ENCODE measurements at regions not wholly inside any gene's neighbourhood (a gene's known extent, or its start where the extent isn't known, plus 50 kb on each side); places are given as distances from the start of the nearest gene placed in this dataset.

DNA sequence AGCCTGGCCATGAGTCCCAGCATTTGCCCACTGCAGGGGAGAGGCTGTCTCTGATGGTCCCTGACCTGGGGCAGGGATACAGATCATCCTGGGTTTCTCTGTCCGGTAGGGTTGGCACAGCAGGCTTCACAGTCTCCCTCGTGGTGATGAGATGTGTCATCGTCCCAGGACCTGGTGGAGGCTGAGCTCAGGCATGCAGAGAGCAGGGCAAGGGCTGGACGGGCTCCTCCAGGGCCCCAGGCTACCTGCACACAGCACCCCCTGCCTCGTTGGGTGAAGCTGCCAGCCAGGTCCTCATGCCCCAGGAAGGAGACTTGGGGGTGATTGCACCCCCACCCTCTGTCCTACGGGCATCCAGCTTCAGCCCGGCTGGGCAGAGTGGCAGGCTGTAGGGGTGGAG lies 155.8 kb upstream of the GSE1 start:
- TF ChIP-seq, protein P1, sequence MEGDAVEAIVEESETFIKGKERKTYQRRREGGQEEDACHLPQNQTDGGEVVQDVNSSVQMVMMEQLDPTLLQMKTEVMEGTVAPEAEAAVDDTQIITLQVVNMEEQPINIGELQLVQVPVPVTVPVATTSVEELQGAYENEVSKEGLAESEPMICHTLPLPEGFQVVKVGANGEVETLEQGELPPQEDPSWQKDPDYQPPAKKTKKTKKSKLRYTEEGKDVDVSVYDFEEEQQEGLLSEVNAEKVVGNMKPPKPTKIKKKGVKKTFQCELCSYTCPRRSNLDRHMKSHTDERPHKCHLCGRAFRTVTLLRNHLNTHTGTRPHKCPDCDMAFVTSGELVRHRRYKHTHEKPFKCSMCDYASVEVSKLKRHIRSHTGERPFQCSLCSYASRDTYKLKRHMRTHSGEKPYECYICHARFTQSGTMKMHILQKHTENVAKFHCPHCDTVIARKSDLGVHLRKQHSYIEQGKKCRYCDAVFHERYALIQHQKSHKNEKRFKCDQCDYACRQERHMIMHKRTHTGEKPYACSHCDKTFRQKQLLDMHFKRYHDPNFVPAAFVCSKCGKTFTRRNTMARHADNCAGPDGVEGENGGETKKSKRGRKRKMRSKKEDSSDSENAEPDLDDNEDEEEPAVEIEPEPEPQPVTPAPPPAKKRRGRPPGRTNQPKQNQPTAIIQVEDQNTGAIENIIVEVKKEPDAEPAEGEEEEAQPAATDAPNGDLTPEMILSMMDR (IDR thresholded peaks at IDR 0.05; ENCODE audit: low read depth, low read length, missing control alignments), result no peak
- no peak for DNase-seq (ENCODE audit: low read depth)
- H3K4me3 ChIP-seq (ENCODE audit: low read depth, low read length), result no peak overlapping the region
- in situ Hi-C loops (cut with HindIII; ENCODE audit: low sequenced_read_pairs), result no loop called here

DNA sequence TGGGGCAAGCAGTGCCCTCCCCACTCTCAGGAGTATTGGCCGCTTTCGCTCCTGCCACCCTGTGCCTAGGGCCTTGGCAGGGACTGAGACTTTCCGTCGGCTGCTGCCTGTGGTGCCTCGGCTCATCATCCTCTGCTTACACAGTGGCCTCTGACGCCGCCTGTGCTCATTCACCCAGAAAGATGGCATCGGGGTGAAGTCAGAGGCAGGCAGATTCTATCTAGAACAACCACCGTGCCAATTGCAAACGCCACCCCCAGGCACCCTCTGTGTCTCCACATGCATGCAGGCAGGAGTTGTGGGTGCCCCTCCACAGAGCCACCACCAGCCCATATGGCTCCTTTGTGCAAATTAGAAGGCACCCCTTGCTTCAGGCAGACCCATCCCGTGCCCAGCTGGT lies 154.2 kb upstream of the GSE1 start:
- TF ChIP-seq, protein P1 (IDR thresholded peaks at IDR 0.05; ENCODE audit: low read depth, low read length, missing control alignments), result no peak
- H3K4me3 ChIP-seq (ENCODE audit: low read depth, low read length), result no peak overlapping the region
- in situ Hi-C loops (cut with HindIII; ENCODE audit: low sequenced_read_pairs), result no loop called here
- DNase-seq (ENCODE audit: low read depth), result no peak

DNA sequence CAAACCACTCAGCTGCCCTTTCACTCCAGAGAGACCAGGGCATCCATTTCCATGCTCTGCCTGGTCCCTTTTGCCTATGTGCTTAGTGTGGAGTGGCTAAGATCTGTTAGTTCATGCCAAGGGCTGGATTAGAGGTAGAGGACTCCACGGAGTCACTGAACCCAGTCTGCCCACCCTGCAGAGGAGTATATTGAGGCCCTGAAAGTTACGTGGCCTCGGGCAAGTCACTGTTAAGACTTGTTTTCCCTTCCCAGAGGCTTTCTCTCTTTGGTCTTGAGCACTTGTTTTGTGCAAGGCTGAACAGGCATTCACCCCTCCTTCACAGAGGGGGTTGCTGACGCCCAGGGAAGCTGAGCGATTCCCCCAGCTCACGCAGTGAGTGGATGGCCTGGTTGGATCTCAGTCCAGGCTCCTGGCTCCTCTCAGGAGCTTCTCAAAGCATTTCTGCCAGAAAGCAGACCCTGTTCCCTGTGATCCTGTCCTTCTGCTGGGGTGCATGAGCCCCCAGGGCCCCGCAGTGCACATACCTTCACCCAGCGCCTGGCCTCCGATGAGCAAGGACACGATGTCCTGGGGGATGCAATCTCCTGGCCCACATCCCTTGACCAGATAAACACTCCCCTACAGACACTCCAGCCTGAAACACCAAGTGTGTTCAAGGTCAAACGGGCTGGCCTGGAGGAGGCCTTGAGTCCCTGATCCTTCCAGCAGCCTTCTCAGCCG lies 153.4 kb upstream of the GSE1 start:
- H3K4me3 ChIP-seq (ENCODE audit: low read depth, low read length), result no peak overlapping the region
- in situ Hi-C loops (cut with HindIII; ENCODE audit: low sequenced_read_pairs), result no loop called here
- no peak for DNase-seq (ENCODE audit: low read depth)
- TF ChIP-seq, protein P1 (IDR thresholded peaks at IDR 0.05; ENCODE audit: low read depth, low read length, missing control alignments), result no peak

DNA sequence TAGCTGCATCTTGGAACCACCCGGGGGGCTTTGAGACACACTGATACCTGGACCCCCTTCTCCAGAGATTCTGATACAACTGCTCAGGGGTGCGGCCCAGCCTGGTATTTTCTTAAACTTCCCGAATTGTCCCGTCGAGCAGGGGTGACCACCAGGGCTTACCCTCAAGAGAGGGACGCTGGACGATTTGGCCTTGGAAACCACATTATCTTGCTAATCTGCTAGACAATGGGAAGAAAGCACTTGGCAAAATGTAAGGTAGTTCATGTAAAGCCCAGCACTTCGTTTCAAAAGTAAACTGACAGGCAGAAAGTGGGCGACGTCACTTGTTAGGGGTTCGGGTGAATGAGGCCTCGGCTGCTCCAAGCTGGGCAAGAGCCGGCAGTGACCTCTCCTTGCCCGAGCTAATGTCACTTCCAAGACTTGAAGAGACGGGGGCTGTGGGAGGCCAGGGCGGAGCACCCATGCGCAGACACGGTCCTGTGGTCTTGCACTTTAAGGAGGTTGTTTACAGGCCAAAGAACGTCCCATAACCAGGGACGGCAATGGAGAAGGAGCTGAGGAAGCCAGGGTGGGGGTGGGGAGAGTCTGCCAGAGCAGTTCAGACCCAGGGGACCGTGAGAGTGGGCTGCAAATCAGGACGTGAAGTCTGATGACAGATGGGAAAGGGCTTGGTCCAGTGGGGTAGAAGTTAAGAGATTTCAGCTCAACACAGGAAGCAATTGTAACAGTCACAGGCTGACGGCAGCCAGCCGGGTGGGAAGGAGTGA lies 152.7 kb upstream of the GSE1 start:
- in situ Hi-C loops (cut with HindIII; ENCODE audit: low sequenced_read_pairs), result no loop called here
- TF ChIP-seq, protein P1 (IDR thresholded peaks at IDR 0.05; ENCODE audit: low read depth, low read length, missing control alignments), result no peak
- no peak overlapping the region for H3K4me3 ChIP-seq (ENCODE audit: low read depth, low read length)
- no peak for DNase-seq (ENCODE audit: low read depth)

DNA sequence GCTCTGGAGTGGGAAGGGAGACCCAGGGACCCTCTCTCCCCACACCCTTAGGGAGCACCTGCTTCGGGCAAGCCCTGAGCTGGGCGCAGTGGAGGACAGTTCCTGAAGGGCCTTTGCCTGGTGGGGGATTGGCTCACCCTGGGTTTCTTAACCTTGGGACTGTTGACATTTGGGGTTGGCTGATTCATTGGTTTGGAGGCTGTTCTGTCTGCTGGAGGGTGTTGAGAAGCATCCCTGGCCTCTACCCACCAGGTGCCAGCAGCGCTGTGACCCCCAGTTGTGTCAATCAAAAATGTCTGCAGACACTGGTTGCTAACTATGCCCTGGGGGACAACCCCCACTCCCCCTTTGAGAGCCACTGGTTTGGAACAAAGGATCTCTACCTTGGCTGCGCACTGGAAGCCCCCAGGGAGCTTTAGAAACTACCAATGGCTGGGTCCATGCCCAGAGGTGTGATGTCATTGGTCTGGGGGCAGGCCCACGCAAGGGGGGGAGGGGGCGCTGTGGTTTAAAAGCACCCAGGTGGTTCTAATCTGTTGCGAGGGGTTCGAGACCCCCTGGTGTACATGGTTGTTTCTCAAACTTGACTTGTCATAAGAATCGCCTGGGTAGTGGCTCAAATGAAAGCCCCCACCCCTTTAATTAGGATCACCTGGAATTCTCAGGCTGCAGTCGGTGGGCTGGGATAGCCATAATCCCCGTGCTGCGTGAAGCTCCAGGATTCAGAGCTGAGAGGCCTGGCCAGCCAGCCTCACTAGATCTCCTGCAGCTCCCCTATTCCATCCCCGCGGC lies 151.9 kb upstream of the GSE1 start:
- DNase-seq (ENCODE audit: low read depth), result peak; percentile 22
- TF ChIP-seq, protein P1 (IDR thresholded peaks at IDR 0.05; ENCODE audit: low read depth, low read length, missing control alignments), result no peak
- in situ Hi-C loops (cut with HindIII; ENCODE audit: low sequenced_read_pairs), result no loop called here
- no peak overlapping the region for H3K4me3 ChIP-seq (ENCODE audit: low read depth, low read length)
